NCI-H510A (cell line): ENCODE measurements at regions not wholly inside any gene's neighbourhood (a gene's known extent, or its start where the extent isn't known, plus 50 kb on each side); places are given as distances from the start of the nearest gene placed in this dataset.

Experiments used
- DNase-seq: peaks from one replicate; lab custom pipeline; 2025; lab: John Stamatoyannopoulos, UW

DNA sequence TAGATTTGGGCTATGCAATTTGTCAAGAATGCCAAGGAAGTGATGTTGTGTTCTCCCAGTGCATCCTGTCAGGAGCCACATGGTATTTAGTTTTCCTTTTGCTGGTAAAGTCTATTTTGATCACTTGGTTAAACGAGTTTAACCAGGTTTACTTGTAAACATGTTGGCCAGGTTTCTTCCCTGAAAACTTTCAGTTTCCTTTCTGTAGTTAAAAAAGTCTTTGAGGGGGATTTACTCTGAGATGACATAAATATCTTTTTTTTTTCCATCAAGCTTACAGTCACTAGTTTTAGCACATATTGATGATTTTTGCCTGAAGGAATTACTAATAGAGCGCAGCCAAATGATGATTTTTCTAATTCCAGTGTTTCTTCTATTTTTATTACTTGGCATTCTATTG lies 320.5 kb downstream of the PHF14 start:
- no peak for DNase-seq

DNA sequence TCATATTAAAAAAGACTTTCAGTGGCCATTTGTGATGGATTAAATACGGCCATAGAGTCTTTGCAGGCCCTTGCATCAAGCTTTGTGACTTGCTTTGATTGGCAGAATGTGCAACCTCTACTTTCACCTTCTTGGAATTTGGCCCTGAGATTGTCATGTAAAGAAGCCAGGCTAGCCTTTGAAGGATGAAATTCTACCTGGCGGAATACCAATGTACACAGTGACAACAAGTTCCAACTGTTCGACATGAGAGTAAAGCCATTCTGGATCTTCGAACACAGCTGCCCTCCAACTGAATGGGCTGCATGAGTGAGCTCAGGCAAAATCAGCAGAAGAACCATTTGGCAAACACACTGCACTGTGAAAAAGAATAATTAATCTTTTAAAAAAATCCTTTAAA lies 321.3 kb downstream of the PHF14 start:
- no peak for DNase-seq

DNA sequence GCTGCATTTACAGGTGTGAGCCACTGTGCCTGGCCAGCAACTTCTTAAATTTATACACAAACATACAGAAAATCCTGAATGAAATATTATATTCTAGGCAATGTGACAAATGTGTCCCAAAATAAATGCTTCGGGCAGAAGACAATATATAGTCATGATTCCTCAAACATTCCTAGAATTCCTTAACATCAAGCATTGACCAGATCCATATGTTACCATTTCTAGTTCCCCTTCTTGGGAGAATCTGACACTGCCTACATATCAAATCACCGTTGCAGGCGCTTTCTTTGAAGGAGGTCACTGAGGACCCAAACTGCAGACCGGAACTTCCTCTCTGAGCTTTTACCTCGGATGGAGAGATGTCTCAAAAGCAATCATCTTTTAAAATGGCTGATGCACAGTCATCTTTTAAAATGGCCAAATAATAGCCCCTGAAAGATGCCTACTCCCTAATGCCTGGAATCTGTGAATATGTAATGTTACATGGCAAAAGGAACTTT lies 323.5 kb downstream of the PHF14 start:
- DNase-seq: no peak

DNA sequence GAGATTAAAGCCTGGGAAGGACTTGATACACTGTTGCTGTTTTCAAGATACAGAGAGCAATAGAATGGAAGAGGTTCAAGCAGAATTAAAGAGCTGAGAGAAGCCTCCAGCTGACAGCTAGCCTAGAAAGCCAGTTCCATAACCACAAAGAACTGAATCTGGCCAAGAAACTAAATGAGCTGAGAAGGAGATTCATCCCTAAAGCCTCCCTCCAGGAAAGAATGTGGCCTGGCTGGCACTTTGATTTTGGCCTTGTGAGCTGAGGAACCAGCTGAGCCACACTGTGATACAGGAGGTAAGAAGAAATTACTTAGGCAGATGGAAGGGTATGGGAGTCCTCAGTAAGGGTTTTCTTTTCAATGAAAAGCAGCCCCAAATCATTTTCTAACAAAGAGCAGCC lies 324.1 kb downstream of the PHF14 start:
- DNase-seq: no peak

DNA sequence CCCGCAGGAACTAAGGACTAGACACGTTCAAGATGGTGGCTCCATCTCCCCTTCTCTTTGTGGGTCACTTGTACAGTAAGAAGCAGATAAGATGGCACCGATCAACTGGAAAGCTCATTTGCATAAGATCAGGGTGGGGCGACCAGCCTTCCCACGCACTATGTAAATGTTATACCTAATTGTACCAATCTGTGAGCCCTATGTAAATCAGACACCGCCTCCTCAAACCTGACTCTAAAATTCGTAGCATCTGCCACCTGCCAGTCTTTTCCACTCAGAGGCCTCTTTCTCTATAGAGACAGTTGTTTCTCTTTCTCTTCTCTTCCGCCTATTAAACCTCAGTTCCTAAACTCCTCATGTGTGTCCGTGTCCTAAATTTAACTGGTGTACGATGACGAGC lies 324.5 kb downstream of the PHF14 start:
- DNase-seq: no peak

DNA sequence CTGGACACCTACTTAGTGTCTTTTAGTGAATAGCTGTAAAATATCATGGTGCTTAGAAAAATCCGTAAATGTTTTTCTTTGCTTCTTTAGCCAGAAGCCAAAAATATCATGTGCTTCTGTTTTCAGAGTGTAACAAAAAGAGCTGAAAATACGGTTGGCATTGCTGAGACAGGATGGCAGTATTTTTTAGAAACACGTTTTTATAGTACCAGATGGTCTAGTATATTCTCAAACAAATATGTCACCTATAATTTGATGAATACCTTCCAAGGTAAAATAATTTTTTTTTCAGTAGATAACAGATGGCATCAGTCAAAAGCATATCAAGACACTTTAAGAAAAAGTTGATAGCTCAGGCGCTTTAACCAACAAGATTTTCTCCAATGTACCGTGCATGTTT lies 326.6 kb downstream of the PHF14 start:
- no peak for DNase-seq

DNA sequence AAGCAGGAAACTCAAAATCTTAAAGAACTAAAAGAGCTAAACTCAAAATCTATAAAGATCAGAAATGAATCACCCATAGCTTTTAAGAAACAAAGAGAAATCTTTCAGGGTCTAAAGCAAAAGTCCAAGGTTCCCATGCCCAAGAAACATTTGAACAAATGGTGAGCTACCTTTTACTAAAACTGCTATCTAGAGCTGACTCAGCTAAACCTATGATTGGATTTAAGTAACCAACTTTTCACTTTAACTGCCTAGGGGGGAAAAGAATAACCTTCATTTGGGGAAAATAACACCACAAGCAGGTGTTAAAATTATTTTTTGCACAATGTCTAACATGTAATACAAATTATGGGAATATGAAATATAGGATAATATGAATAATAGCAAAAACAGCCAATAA lies 328.4 kb downstream of the PHF14 start:
- no peak for DNase-seq

DNA sequence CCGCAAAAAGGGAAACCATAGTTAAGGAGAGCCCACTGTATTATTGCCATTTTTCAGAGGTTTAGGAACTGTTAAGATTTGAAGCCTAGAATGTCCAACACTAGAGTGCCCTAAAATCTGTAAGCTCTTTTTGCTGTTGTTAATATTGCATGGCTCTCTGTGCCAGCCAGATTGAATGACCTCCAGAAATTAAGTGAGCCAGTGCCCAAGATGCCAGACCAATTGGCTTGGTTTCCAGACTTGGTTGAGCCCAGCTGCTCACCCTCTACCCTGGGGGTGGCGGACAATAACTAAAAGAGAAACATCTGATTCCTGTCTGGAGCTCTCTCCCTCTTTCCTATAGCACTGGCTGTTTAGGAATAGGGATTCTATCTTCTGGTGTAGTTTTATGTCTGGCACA lies 340.1 kb downstream of the PHF14 start:
- DNase-seq: no peak

DNA sequence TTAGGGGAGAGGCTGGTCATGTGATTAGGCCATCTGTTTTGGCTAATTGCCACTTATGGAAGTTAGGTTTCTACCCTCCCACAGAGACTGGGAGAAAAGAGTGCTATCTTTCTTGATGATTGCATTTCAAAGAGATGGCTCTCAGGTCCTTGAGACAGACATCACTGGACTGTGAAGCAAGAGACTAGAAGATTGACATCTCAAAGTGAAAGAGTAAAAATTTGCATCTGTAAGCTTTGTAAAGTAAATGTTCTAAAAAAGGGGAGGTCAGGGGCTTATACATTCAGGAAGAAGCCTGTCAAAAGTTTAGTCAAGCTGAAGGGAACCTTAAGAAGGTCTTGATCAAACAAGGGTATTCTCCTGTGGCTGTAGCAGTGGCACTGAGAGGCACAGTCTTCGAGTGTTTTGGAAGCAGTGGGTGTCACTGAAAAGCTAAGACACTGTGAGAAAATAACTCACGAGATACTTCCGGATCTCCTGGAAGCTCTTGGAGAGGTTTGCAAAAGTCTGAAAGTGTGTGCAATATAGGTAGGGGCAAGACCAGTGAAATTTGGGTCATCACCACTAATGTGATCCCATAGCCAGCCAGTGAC lies 342.1 kb downstream of the PHF14 start:
- DNase-seq: no peak

DNA sequence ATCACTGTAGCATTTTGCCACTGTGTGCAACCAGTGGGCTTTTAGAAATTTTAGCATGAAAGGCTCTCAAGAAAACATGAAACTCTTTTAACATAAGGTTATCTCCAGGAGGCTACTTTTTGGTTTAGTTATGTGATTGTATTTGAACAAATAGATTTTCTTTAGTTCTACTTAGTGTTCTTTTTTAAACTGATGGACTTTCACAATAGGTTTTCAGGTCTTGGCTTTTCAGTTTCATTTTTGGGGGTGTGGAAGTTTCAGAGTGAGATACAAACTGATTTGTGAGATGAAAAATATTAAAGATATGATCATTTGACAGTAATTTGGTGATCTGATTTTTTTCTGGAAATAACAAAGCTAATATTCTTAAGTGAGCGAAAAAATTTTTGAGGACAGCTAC lies 344.1 kb downstream of the PHF14 start:
- DNase-seq: no peak

DNA sequence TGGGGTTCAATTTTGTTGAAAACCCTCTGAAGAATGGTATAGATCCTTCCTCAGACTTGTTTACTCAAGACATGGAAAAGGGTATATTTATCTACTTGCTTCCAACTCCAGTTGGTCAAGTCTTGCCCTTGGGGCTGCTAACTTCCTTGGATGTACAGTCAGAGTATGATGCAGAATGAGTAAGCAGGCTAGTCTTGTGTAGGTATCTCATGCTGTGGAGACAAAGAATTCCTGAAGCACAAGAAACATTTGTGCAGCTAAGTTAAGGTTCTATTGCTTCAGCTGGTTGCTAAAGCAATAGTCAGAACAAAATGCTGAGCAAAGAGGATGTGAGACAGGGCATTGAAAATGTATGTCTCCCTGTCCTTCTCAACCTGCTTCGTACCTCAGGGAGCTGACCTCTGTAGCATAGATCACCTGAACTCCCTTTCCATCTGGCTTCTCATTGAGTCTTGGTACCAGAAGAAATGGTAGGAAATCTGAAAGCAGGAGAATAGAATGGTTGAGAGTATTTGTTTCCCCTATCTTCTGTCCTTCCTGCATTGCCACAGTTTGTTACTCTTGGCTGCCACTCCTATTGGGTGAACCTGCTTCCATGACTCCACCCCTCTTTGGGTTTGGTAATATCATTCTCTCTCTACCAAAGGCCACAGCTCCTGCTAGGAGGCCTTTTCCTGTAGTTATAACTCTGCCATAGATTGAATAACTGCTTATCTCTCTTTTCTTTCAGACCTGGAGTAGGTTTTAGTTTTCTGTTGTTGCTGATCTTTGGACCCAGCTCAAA lies 346.0 kb downstream of the PHF14 start:
- DNase-seq: no peak
